Spinal cord (tissue), 9 donors: ENCODE measurements at regions not wholly inside any gene's neighbourhood (a gene's known extent, or its start where the extent isn't known, plus 50 kb on each side); places are given as distances from the start of the nearest gene placed in this dataset.

Source experiments
- DNase-seq, 6 donors: peaks; one replicate each; pipeline versions ENCODE4 v3.0.0 to v3.0.0-alpha.2; 2013 to 2015; ENCODE audit warnings: low spot score in 6 of 6, low read depth in 4 of 6
- H3K27ac ChIP-seq: one replicate; pipeline ENCODE4 v1.5.1; 2013; ENCODE audit warnings: low read depth, low read length, control low read depth
- H3K27me3 ChIP-seq: one replicate; pipeline ENCODE4 v1.6.1; 2013; ENCODE audit warnings: low read length; ENCODE audit not compliant: control insufficient read depth, insufficient read depth
- H3K36me3 ChIP-seq: one replicate; pipeline ENCODE4 v1.6.1; 2013; ENCODE audit warnings: low read length; ENCODE audit not compliant: control insufficient read depth, insufficient read depth
- H3K4me1 ChIP-seq: one replicate; pipeline ENCODE4 v1.6.1; 2013; ENCODE audit warnings: low read length; ENCODE audit not compliant: control insufficient read depth, insufficient read depth
- H3K4me3 ChIP-seq: one replicate; pipeline ENCODE4 v1.5.1; 2013; ENCODE audit warnings: low read depth, low read length, control low read depth
- H3K9me3 ChIP-seq: one replicate; pipeline ENCODE4 v1.6.1; 2013; ENCODE audit warnings: low read length; ENCODE audit not compliant: control insufficient read depth, insufficient read depth
- WGBS: methylation state at CpG from one replicate; pipeline ENCODE4 v1.1.5; 2013; ENCODE audit warnings: missing lambda C conversion rate; ENCODE audit not compliant: insufficient coverage; 5-methylcytosine and 5-hydroxymethylcytosine counted together
- donor health status: healthy.

- WGBS: 97% methylated on average over 8 of the region's 10 CpGs
- H3K27me3 ChIP-seq: no peaks in the 10 kb centered on the region
- no peak for DNase-seq
Observed at GRCh38 chr3:162666835-162667234, 1170.2 kb downstream of the OTOL1 start.

GRCh38 chr3:162670181-162670580 lies 1173.6 kb downstream of the OTOL1 start:
- Histone ChIP-seq H3K36me3 (no peaks in the 10 kb centered on the region), H3K4me1 (no peaks in the 10 kb centered on the region), H3K4me3 (no peak overlapping the region), H3K27ac (no peak overlapping the region), H3K9me3 (no peaks in the 10 kb centered on the region), H3K27me3 (no peaks in the 10 kb centered on the region)
- no peak for DNase-seq

More at GRCh38 chr3:162666835-162667234, 1170.2 kb downstream of the OTOL1 start:
- Histone ChIP-seq H3K27ac (no peak overlapping the region), H3K4me3 (no peak overlapping the region), H3K36me3 (no peaks in the 10 kb centered on the region), H3K9me3 (no peaks in the 10 kb centered on the region), H3K4me1 (no peaks in the 10 kb centered on the region)

- Histone ChIP-seq H3K4me1 (no peaks in the 10 kb centered on the region), H3K4me3 (no peak overlapping the region)
- WGBS: no CpG with 5 or more reads among the region's 1 CpG
Observed at GRCh38 chr3:162677475-162677874, 1180.9 kb downstream of the OTOL1 start.

GRCh38 chr3:162678941-162679340 lies 1182.3 kb downstream of the OTOL1 start:
- no CpG with 5 or more reads among the region's 2 CpGs for WGBS
- Histone ChIP-seq H3K36me3 (no peaks in the 10 kb centered on the region), H3K27ac (no peak overlapping the region), H3K27me3 (no peaks in the 10 kb centered on the region), H3K9me3 (no peaks in the 10 kb centered on the region), H3K4me3 (no peak overlapping the region), H3K4me1 (no peaks in the 10 kb centered on the region)
- DNase-seq: peak in 3 of 6 donors; percentile 2 to 88 (median 66)

More at GRCh38 chr3:162677475-162677874, 1180.9 kb downstream of the OTOL1 start:
- no peaks in the 10 kb centered on the region for H3K36me3 ChIP-seq
- no peaks in the 10 kb centered on the region for H3K9me3 ChIP-seq
- no peak for DNase-seq
- no peak overlapping the region for H3K27ac ChIP-seq
- H3K27me3 ChIP-seq: no peaks in the 10 kb centered on the region

- H3K27me3 ChIP-seq: no peaks in the 10 kb centered on the region
- no peaks in the 10 kb centered on the region for H3K36me3 ChIP-seq
- no peaks in the 10 kb centered on the region for H3K9me3 ChIP-seq
- no peak for DNase-seq
- WGBS: 67% methylated on average over 3 of the region's 3 CpGs
- no peak overlapping the region for H3K27ac ChIP-seq
- H3K4me1 ChIP-seq: no peaks in the 10 kb centered on the region
- H3K4me3 ChIP-seq: no peak overlapping the region
Observed at GRCh38 chr3:162684260-162684659, 1187.7 kb downstream of the OTOL1 start.

GRCh38 chr3:162699291-162699690 lies 1202.7 kb downstream of the OTOL1 start:
- H3K27ac ChIP-seq: no peak overlapping the region
- DNase-seq: no peak
- no CpG with 5 or more reads among the region's 1 CpG for WGBS

GRCh38 chr3:162701211-162701610 lies 1204.6 kb downstream of the OTOL1 start:
- DNase-seq: no peak
- Histone ChIP-seq H3K27ac (no peak overlapping the region), H3K9me3 (no peaks in the 10 kb centered on the region), H3K27me3 (no peaks in the 10 kb centered on the region), H3K36me3 (peaks cover 5% of the 10 kb centered on the region), H3K4me1 (no peaks in the 10 kb centered on the region), H3K4me3 (no peak overlapping the region)
- WGBS: 100% methylated on average over 1 of the region's 4 CpGs

More at GRCh38 chr3:162699291-162699690, 1202.7 kb downstream of the OTOL1 start:
- Histone ChIP-seq H3K36me3 (peaks cover 5% of the 10 kb centered on the region), H3K4me3 (no peak overlapping the region), H3K4me1 (no peaks in the 10 kb centered on the region), H3K9me3 (no peaks in the 10 kb centered on the region), H3K27me3 (no peaks in the 10 kb centered on the region)

GRCh38 chr3:162702768-162703385 lies 1206.3 kb downstream of the OTOL1 start:
- no peaks in the 10 kb centered on the region for H3K9me3 ChIP-seq
- H3K4me1 ChIP-seq: no peaks in the 10 kb centered on the region
- no peak overlapping the region for H3K27ac ChIP-seq
- 91% methylated on average over 31 of the region's 31 CpGs for WGBS
- no peaks in the 10 kb centered on the region for H3K27me3 ChIP-seq
- peaks cover 5% of the 10 kb centered on the region for H3K36me3 ChIP-seq
- DNase-seq: no peak
- no peak overlapping the region for H3K4me3 ChIP-seq

GRCh38 chr3:162704238-162704637 lies 1207.6 kb downstream of the OTOL1 start:
- Histone ChIP-seq H3K4me1 (peaks cover 2% of the 10 kb centered on the region), H3K36me3 (peaks cover 5% of the 10 kb centered on the region), H3K27me3 (no peaks in the 10 kb centered on the region), H3K27ac (no peak overlapping the region), H3K9me3 (no peaks in the 10 kb centered on the region), H3K4me3 (no peak overlapping the region)
- WGBS: no CpG with 5 or more reads among the region's 1 CpG
- peak in 2 of 6 donors; percentile 10 to 32 for DNase-seq

GRCh38 chr3:162704799-162705385 lies 1208.3 kb downstream of the OTOL1 start:
- 86% methylated on average over 2 of the region's 5 CpGs for WGBS
- no peak overlapping the region for H3K4me3 ChIP-seq
- DNase-seq: no peak

More at GRCh38 chr3:162704799-162705385, 1208.3 kb downstream of the OTOL1 start:
- Histone ChIP-seq H3K4me1 (peaks cover 2% of the 10 kb centered on the region), H3K27me3 (no peaks in the 10 kb centered on the region), H3K36me3 (peaks cover 5% of the 10 kb centered on the region), H3K9me3 (no peaks in the 10 kb centered on the region), H3K27ac (no peak overlapping the region)
